Left ventricle myocardium inferior (tissue), 1 donor: ENCODE measurements at regions not wholly inside any gene's neighbourhood (a gene's known extent, or its start where the extent isn't known, plus 50 kb on each side); places are given as distances from the start of the nearest gene placed in this dataset.
"Not testable (repeated sequence)": the region's sequence is repeated elsewhere in the genome, so short reads cannot be mapped to it uniquely, and the experiment has no call there.

ENCODE experiments used
- DNase-seq: peaks from one replicate; pipeline ENCODE4 v3.0.0-alpha.2; 2020
- H3K27ac ChIP-seq: fragments of 200-600 bp; replicated peaks from 2 replicates; pipeline ENCODE4 v1.8.0; 2021
- H3K27me3 ChIP-seq: fragments of 200-600 bp; 2 replicates; pipeline ENCODE4 v1.8.0; 2021; ENCODE audit warnings: low read depth
- H3K36me3 ChIP-seq: fragments of 200-600 bp; 2 replicates; pipeline ENCODE4 v1.8.0; 2021
- H3K4me1 ChIP-seq: fragments of 200-600 bp; 2 replicates; pipeline ENCODE4 v1.8.0; 2021
- H3K4me3 ChIP-seq: fragments of 200-600 bp; 2 replicates; pipeline ENCODE4 v1.8.0; 2021; ENCODE audit warnings: mild to moderate bottlenecking, moderate library complexity
- H3K9me3 ChIP-seq: fragments of 200-600 bp; replicated peaks from 2 replicates; pipeline ENCODE4 v1.8.0; 2021
- intact Hi-C: fragments of 100-400 bp; cut with micrococcal nuclease; formaldehyde crosslinking; loops from one replicate; pipeline ENCODE4 v1.11.0; 2022
- donor health status: DM: no; HTN: yes; CAD: no; lungs with severe emphysema.

DNA sequence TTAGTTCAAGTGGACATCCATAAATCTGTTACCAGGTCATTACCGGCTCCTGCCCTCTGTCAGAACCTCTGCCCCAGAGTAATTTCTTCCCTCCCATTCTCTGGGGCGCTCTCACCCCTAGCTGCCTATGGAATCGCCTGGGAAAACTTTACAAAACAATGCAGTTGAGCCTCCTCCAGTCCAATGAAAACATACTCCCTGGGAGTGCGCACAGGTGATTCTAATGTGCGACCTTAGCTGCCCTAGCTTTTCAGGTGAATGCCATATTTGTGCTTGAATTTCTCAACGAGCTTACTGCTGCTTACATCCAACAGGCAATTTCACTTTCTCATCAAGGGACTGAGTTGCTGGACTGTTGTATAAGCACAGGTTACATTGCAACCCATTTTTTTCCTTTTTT, 230.7 kb downstream of the NPIPA7 start:
- H3K9me3 ChIP-seq, H3K4me1 ChIP-seq, H3K36me3 ChIP-seq, DNase-seq, H3K4me3 ChIP-seq, intact Hi-C loops, H3K27ac ChIP-seq: not testable (repeated sequence)
- H3K27me3 ChIP-seq = peaks cover 13% of the 10 kb centered on the region

DNA sequence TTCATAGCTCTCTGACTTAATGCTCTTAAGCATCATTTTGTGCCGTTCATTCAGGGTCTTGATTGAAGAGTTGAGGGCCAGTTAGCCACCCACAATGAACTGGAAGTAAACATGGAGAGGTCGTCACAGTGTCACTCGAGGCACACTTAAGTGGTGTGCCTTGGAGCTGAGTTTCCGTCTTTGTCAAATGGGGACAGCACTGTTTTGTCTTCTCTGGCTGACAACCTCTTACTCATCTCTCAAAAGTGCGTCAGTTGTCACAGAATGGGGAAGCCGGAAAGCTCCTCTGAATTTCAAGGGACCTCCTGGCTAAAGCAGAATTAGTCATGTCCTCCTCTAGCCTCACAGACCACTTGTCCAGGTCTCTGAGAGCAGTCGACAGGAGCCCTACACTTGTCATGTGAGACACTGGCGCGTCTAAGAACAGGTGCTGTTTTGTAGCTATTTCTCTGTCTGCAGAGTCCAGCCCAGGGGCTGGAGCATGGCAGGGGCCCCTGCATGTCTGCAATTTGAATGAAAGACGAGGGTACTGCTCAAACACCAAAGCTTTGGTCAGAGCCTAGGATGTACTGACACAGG, 231.5 kb downstream of the NPIPA7 start:
- intact Hi-C loops, H3K27ac ChIP-seq, H3K4me1 ChIP-seq, H3K36me3 ChIP-seq, H3K9me3 ChIP-seq, DNase-seq, H3K4me3 ChIP-seq: not testable (repeated sequence)
- H3K27me3 ChIP-seq = peaks cover 13% of the 10 kb centered on the region

DNA sequence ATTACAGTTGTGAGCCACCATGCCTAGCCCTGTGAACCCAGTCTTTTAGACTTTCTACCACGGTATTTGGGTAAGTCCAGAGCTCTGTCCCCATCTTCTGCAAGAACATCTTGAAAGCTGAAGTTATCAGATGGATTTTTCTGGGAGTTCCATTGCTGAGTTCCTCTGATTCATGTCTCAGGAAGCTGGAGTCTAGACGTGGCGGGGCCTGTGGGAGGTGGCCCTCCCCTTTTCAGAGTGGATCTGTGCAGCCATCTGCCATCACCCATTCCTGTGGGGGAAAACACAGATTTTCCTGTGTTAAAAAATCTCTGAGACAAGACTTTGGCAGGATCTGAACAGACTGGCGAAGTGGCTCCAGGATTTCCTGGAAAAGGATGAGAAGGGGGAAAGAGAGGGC, 234.3 kb downstream of the NPIPA7 start:
- H3K4me1 ChIP-seq, H3K27ac ChIP-seq, H3K9me3 ChIP-seq, intact Hi-C loops, H3K36me3 ChIP-seq, H3K4me3 ChIP-seq, H3K27me3 ChIP-seq, DNase-seq: not testable (repeated sequence)

DNA sequence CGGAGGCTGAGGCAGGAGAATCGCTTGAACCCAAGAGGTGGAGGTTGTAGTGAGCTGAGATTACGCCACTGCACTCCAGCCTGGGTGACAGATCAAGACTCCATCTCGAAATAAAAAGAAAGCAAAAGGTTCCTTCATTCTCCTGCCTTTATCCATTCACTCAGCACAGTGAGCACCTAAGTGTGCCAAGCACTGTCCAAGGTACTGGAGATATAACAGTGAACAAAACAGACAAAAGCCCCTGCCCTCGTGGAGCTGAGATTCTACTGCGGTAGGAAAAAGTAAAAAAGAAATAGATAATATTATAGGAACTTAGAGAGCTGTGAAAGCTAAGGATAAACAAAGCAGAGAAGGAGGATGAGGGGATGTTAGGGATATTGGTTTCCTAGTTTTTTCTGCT, 235.5 kb downstream of the NPIPA7 start:
- H3K4me3 ChIP-seq, H3K36me3 ChIP-seq, DNase-seq, H3K27ac ChIP-seq, H3K27me3 ChIP-seq, H3K9me3 ChIP-seq, intact Hi-C loops, H3K4me1 ChIP-seq: not testable (repeated sequence)

DNA sequence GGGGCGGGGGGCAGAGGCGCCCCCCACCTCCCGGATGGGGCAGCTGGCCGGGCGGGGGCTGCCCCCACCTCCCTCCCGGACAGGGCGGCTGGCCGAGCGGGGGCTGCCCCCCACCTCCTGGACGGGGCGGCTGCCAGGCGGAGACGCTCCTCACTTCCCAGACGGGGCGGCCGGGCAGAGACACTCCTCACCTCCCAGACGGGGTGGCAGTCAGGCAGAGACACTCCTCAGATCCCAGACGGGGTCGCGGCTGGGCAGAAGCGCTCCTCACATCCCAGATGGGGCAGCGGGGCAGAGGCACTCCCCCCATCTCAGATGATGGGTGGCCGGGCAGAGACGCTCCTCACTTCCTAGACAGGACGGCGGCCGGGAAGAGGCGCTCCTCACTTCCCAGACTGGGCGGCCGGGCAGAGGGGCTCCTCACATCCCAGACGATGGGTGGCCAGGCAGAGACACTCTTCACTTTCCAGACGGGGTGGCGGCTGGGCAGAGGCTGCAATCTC, 240.1 kb downstream of the NPIPA7 start:
- intact Hi-C loops, H3K27me3 ChIP-seq, H3K9me3 ChIP-seq, DNase-seq, H3K4me1 ChIP-seq, H3K36me3 ChIP-seq, H3K4me3 ChIP-seq, H3K27ac ChIP-seq: not testable (repeated sequence)

DNA sequence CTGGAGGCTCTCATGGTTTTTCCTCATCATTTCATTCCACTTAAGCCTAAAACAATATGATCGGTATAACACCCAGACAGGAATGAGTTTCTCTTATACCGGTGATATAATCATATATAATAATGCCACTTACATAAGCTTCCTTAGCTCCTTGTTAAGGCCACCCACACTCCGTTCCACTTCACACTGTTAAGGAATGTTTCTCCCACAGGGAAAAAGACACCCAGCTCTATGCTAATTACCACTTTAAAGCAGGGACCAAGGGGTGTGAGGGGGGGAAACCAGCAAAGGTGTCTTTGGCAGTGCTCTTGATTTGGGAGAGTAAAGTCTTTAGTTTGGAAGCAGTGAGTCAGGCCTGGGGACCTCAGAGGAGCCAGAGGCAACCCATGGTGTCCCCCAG, 245.4 kb downstream of the NPIPA7 start:
- intact Hi-C loops, H3K9me3 ChIP-seq, DNase-seq, H3K36me3 ChIP-seq, H3K4me3 ChIP-seq, H3K4me1 ChIP-seq, H3K27me3 ChIP-seq, H3K27ac ChIP-seq: not testable (repeated sequence)

DNA sequence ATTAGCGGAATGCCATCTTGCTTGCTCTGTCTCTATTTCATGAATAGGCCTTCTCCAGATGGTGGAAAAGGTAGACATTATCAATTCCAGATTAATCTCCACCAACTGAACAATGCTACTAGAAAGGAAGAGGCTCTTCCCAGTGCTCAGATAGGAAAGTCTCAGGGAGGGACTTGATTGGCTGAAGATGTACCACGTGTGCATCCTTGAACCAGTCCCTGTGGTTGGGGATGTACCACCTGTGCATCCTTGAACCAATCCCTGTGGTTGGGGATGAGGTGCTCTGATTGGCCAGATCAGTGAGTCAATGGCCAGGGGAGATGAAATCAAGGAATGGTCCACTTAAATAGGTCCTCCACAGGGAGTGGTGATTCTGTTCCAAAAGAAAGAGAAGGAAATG, 246.2 kb downstream of the NPIPA7 start:
- H3K36me3 ChIP-seq, H3K4me3 ChIP-seq, intact Hi-C loops, H3K4me1 ChIP-seq, H3K27ac ChIP-seq, H3K27me3 ChIP-seq, DNase-seq, H3K9me3 ChIP-seq: not testable (repeated sequence)

DNA sequence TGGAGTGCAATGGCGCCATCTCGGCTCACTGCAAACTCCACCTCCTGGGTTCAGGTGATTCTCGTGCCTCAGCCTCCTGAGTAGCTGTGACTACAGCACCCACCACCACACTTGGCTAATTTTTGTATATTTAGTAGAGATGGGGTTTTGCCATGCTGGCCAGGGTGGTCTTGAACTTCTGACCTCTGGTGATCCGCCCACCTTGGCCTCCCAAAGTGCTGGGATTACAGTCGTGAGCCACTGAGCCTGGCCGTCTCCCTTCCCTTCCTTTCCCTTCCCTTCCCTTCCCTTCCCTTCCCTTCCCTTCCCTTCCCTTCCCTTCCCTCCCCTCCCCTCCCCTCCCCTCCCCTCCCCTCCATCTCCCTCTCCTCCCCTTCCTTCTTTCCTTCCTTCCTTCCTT, 248.9 kb downstream of the NPIPA7 start:
- DNase-seq, H3K4me1 ChIP-seq: not testable (repeated sequence)

DNA sequence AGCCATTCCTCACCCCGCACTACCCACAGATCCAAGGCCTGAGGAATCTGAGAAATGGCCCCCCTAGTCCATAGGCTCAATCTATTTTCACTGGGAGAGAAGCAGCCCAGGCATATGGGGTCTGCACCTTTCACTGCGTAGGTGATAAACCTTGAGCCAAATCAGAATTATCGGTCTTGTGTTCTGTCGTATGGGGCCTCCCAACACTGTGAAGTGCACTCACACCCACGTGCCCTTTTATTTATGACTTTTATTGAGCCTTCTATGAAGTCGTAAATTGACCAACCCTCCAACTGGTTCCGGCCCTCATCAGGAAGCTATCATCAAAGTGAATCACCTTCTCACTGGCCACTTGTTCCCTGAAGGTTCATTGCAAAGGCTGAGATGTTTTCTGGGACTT, 259.3 kb downstream of the NPIPA7 start:
- H3K36me3 ChIP-seq, intact Hi-C loops, H3K4me1 ChIP-seq, H3K9me3 ChIP-seq, DNase-seq, H3K4me3 ChIP-seq, H3K27ac ChIP-seq: not testable (repeated sequence)
- peaks cover 15% of the 10 kb centered on the region for H3K27me3 ChIP-seq

More for the DNA sequence above, 248.9 kb downstream of the NPIPA7 start:
- H3K27ac ChIP-seq, H3K36me3 ChIP-seq, H3K27me3 ChIP-seq, H3K4me3 ChIP-seq, intact Hi-C loops, H3K9me3 ChIP-seq: not testable (repeated sequence)

DNA sequence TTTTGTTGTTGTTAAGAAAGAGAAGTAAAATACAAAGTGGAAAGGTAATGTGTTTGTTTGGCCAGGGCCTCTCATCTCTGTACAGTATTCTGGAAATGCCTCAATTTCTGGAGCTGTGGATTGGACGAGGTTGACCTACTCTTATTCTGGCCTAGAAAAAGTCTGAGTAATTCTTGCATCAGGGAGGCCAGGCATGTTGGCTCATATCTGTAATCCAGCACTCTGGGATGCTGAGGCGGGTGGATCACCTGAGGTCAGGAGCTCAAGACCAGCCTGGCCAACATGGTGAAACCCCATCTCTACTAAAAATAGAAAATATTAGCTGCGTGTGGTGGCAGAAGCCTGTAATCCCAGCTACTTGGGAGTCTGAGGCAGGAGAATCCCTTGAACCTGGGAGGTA, 259.8 kb downstream of the NPIPA7 start:
- DNase-seq, H3K4me1 ChIP-seq, H3K36me3 ChIP-seq, H3K27ac ChIP-seq, intact Hi-C loops, H3K4me3 ChIP-seq, H3K9me3 ChIP-seq: not testable (repeated sequence)
- peaks cover 15% of the 10 kb centered on the region for H3K27me3 ChIP-seq

DNA sequence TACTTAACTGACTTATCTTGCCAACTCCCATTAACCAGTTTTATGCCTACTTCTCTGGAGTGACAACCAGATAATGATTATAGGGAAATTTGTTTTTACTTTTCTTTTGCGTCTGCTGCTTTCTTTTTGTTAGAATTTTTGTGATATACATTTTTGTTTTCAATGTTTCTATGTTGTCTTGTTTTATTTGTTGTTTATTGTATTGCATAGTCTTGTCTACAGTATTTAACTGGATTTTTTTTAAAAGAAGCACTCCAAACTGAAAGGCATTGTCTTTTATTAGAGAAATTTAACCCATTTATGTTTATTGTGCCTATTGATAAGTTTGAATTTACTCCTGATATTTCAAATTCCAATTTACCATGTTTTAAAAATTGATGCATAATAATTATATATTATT, 264.9 kb downstream of the NPIPA7 start:
- H3K4me1 ChIP-seq, H3K27ac ChIP-seq, H3K36me3 ChIP-seq, H3K27me3 ChIP-seq, intact Hi-C loops, H3K4me3 ChIP-seq, DNase-seq: not testable (repeated sequence)
- peaks cover 14% of the 10 kb centered on the region for H3K9me3 ChIP-seq

DNA sequence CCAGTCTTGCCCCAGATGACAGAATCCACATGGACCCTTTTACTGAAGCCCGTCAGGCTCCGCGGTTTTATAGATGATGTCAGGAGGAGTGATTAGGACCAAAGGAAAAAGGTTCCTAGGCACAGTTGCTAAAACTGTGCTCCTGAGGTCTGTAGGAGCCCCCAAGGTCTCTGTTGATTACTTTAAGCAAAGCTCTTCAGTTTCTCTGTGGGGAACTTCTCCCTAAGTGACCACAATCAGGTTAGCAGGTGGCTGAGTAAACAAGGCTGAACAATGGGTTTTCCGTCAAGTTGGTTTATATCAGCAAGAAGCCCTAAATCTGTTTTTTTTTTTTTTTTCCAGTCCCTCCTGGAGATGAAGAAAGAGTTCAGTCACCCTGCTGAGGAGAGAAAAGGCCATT, 269.1 kb downstream of the NPIPA7 start:
- H3K36me3 ChIP-seq, intact Hi-C loops: not testable (repeated sequence)

DNA sequence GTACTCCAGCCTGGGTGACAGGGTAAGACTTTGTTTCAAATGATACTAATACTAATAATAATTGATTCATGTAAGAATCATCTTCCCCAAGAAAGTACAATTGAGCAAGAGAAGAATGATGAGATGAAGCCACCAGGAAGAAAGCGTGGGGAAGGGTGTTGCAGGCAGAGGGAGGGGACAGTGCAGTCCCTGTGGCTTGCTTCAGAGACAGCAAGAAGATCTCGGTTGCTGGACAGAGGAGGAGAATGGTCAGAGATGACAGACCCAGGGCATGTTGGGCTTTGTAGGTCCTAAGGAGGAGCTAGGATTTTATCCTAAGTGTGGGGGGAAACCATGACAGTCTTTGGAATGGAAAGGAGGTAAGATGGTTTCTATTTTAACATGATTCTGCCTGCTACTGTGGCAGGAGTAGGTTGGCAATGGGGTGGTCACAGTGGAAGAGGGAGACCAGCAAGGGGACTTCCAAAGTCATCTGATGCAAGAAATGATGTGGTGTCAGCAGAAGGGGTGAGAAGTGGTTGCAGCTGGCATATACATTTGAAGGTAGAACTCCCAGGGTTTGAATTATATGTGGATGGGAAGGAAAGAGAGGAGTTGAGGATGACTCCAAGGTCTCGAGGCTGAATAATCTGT, 293.4 kb downstream of the NPIPA7 start:
- H3K4me1 ChIP-seq, H3K27ac ChIP-seq, H3K4me3 ChIP-seq, DNase-seq, H3K36me3 ChIP-seq, H3K27me3 ChIP-seq, H3K9me3 ChIP-seq, intact Hi-C loops: not testable (repeated sequence)

More for the DNA sequence above, 269.1 kb downstream of the NPIPA7 start:
- not testable (repeated sequence) for H3K27ac ChIP-seq, DNase-seq, H3K4me1 ChIP-seq, H3K4me3 ChIP-seq, H3K27me3 ChIP-seq
- peaks cover 12% of the 10 kb centered on the region for H3K9me3 ChIP-seq

DNA sequence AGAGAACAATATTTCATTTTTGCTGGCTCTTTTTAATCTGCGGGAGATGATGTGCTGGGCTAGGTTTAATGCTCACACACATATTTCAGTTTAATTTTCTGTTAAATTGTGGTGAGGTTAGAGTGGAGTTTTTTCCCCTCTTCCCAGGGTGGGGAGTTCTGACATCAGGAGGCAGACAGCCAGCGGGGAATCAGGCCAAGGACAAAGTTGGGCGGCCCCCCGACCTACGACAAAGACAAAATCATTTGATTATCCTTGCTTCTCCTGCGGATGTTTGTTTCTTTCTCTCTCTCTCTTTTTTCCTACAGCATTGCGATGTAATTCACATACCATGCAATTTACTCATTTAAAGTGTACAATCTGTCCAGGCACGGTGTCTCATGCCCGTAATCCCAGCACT, 295.9 kb downstream of the NPIPA7 start:
- H3K27ac ChIP-seq, H3K9me3 ChIP-seq, H3K4me1 ChIP-seq, H3K4me3 ChIP-seq, H3K27me3 ChIP-seq, intact Hi-C loops, DNase-seq, H3K36me3 ChIP-seq: not testable (repeated sequence)
